CD14-positive monocyte (primary cell): ENCODE measurements at regions not wholly inside any gene's neighbourhood (a gene's known extent, or its start where the extent isn't known, plus 50 kb on each side); places are given as distances from the start of the nearest gene placed in this dataset.

Source experiments
- DNase-seq, 3 donors: peaks; one replicate each; pipeline ENCODE4 v3.0.0-alpha.2; 2011 to 2022
- H2AFZ ChIP-seq: 2 replicates; pipeline ENCODE4 v1.6.0; 2012; ENCODE audit warnings: mild to moderate bottlenecking, low read depth, low read length, inconsistent platforms; ENCODE audit not compliant: insufficient read depth, poor library complexity, severe bottlenecking
- H3K27ac ChIP-seq, 2 donors: 1 replicate in 1 of 2; 2 replicates in 1 of 2; pipeline ENCODE4 v1.5.1; 2012 to 2013; ENCODE audit warnings: low read length in 2 of 2, control low read depth in 1 of 2, inconsistent platforms in 1 of 2, low read depth in 1 of 2, mild to moderate bottlenecking in 1 of 2
- H3K27me3 ChIP-seq, 2 donors: one replicate each; pipeline versions ENCODE4 v1.6.0 to v1.6.1; 2011 to 2013; ENCODE audit warnings: low read length in 2 of 2; ENCODE audit not compliant: control insufficient read depth in 2 of 2, insufficient read depth in 2 of 2
- H3K36me3 ChIP-seq, 2 donors: replicated peaks in 1 of 2; 1 replicate in 1 of 2; 2 replicates in 1 of 2; pipeline versions ENCODE4 v1.5.1 to v1.6.1; 2012 to 2013; ENCODE audit warnings: low read length in 2 of 2, control low read depth in 1 of 2, inconsistent platforms in 1 of 2, mild to moderate bottlenecking in 1 of 2; ENCODE audit not compliant: insufficient read depth in 2 of 2, control insufficient read depth in 1 of 2
- H3K4me1 ChIP-seq, 2 donors: 1 replicate in 1 of 2; 2 replicates in 1 of 2; pipeline versions ENCODE4 v1.5.1 to v1.6.1; 2012 to 2013; ENCODE audit warnings: low read length in 2 of 2, control low read depth in 1 of 2, inconsistent platforms in 1 of 2, mild to moderate bottlenecking in 1 of 2, moderate library complexity in 1 of 2; ENCODE audit not compliant: insufficient read depth in 2 of 2, control insufficient read depth in 1 of 2
- H3K4me2 ChIP-seq: replicated peaks from 2 replicates; pipeline ENCODE3; 2012; ENCODE audit warnings: low read length, moderate library complexity, mild to moderate bottlenecking; ENCODE audit not compliant: poor library complexity, severe bottlenecking; ENCODE audit errors: extremely low read depth
- H3K4me3 ChIP-seq, 3 experiments: fragments of 200-600 bp in 1 of 3; sonication (generic) in 1 of 3; replicated peaks in 1 of 3; 1 replicate in 2 of 3; 2 replicates in 1 of 3; pipeline ENCODE4 v1.5.1; 2011 to 2013; ENCODE audit warnings: low read length in 3 of 3, mild to moderate bottlenecking in 3 of 3, control low read depth in 2 of 3, low read depth in 2 of 3, inconsistent platforms in 1 of 3, moderate library complexity in 1 of 3
- H3K79me2 ChIP-seq: 2 replicates; pipeline ENCODE4 v1.6.0; 2012; ENCODE audit warnings: mild to moderate bottlenecking, control low read depth, inconsistent platforms, low read length, moderate library complexity; ENCODE audit not compliant: insufficient read depth
- H3K9ac ChIP-seq: 2 replicates; pipeline ENCODE4 v1.6.0; 2017; ENCODE audit warnings: low read length, mild to moderate bottlenecking; ENCODE audit not compliant: insufficient read depth, poor library complexity, severe bottlenecking
- H3K9me3 ChIP-seq, 2 donors: replicated peaks in 1 of 2; 1 replicate in 1 of 2; 2 replicates in 1 of 2; pipeline versions ENCODE4 v1.5.1 to v1.6.1; 2012 to 2013; ENCODE audit warnings: low read length in 2 of 2, control low read depth in 1 of 2; ENCODE audit not compliant: control insufficient read depth in 1 of 2, insufficient read depth in 1 of 2
- H4K20me1 ChIP-seq: 2 replicates; pipeline ENCODE4 v1.6.0; 2012; ENCODE audit warnings: mild to moderate bottlenecking, low read length, control low read depth, moderate library complexity; ENCODE audit not compliant: insufficient read depth
- H3K27ac Mint-ChIP-seq, 7 donors: one replicate each; pipeline ENCODE4 v1.8.0; 2020; ENCODE audit warnings: mild to moderate bottlenecking in 7 of 7, mixed read lengths in 7 of 7, moderate library complexity in 6 of 7, inconsistent platforms in 2 of 7
- H3K27me3 Mint-ChIP-seq, 3 donors: one replicate each; pipeline ENCODE4 v1.8.0; 2021 to 2022; ENCODE audit warnings: low read depth in 3 of 3, mild to moderate bottlenecking in 3 of 3, mixed read lengths in 3 of 3, moderate library complexity in 3 of 3, inconsistent platforms in 1 of 3
- H3K36me3 Mint-ChIP-seq, 2 donors: one replicate each; pipeline ENCODE4 v1.8.0; 2020; ENCODE audit warnings: mixed read lengths in 2 of 2, inconsistent platforms in 1 of 2, mild to moderate bottlenecking in 1 of 2
- H3K4me1 Mint-ChIP-seq: one replicate; pipeline ENCODE4 v1.8.0; 2020; ENCODE audit warnings: mild to moderate bottlenecking, mixed read lengths
- H3K4me3 Mint-ChIP-seq, 2 donors: one replicate each; pipeline ENCODE4 v1.8.0; 2020; ENCODE audit warnings: mild to moderate bottlenecking in 2 of 2, mixed read lengths in 2 of 2, moderate library complexity in 1 of 2
- H3K9me3 Mint-ChIP-seq, 7 donors: one replicate each; pipeline ENCODE4 v1.8.0; 2020 to 2022; ENCODE audit warnings: mixed read lengths in 7 of 7, mild to moderate bottlenecking in 6 of 7, moderate library complexity in 6 of 7, inconsistent platforms in 2 of 7
- WGBS: methylation state at CpG from one replicate; pipeline ENCODE4 v1.1.5; 2013; ENCODE audit warnings: missing lambda C conversion rate; ENCODE audit not compliant: insufficient coverage; 5-methylcytosine and 5-hydroxymethylcytosine counted together
- intact Hi-C, 2 donors: fragments of 100-400 bp; cut with micrococcal nuclease; formaldehyde crosslinking; loops; one replicate each; pipeline versions ENCODE4 v1.15.0 to v1.15.1; 2023
- TF ChIP-seq, protein P1 (sequence below): fragments of 200-600 bp; IDR thresholded peaks from one replicate; pipeline ENCODE4 v1.8.0; 2022; ENCODE audit warnings: antibody characterized with exemption, mild to moderate bottlenecking

DNA sequence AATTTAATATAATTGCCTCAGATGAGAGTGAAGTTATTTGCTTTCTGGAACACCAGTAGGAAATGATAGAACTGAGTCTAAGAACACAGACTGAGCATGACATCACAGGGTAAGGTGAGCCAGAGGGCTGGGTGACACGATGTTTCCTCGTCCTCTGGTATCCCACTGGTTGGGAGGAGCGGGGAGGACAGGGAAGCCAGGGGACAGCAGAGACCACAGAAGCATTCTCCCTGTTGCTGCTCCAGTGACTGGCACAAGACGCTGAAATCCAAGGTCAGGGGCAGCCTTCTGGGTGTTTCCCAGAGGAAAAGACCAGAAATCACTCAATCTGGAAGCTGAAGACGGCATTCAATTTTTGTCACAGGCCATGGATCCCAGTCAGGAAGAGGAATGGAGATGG, 363.4 kb upstream of the SOX11 start:
- no peak overlapping the region for H3K4me3 Mint-ChIP-seq
- Histone ChIP-seq H4K20me1 (no peaks in the 10 kb centered on the region), H3K27me3 (no peaks in the 10 kb centered on the region), H3K79me2 (no peaks in the 10 kb centered on the region), H3K4me3 (no peak overlapping the region), H3K9me3 (peaks cover 0 to 4% of the 10 kb centered on the region in 2 donors), H3K27ac (no peak overlapping the region), H3K4me1 (no peaks in the 10 kb centered on the region), H3K4me2 (no peak overlapping the region), H2AFZ (no peak overlapping the region), H3K9ac (no peak overlapping the region), H3K36me3 (no peaks in the 10 kb centered on the region)
- H3K36me3 Mint-ChIP-seq = no peaks in the 10 kb centered on the region
- peaks cover 0 to 19% (median 4%) of the 10 kb centered on the region in 7 donors for H3K9me3 Mint-ChIP-seq
- 71% methylated on average over 4 of the region's 5 CpGs for WGBS
- intact Hi-C loops = no loop called here
- no peaks in the 10 kb centered on the region for H3K4me1 Mint-ChIP-seq
- H3K27ac Mint-ChIP-seq = no peak overlapping the region
- no peak for DNase-seq
- TF ChIP-seq, protein P1, sequence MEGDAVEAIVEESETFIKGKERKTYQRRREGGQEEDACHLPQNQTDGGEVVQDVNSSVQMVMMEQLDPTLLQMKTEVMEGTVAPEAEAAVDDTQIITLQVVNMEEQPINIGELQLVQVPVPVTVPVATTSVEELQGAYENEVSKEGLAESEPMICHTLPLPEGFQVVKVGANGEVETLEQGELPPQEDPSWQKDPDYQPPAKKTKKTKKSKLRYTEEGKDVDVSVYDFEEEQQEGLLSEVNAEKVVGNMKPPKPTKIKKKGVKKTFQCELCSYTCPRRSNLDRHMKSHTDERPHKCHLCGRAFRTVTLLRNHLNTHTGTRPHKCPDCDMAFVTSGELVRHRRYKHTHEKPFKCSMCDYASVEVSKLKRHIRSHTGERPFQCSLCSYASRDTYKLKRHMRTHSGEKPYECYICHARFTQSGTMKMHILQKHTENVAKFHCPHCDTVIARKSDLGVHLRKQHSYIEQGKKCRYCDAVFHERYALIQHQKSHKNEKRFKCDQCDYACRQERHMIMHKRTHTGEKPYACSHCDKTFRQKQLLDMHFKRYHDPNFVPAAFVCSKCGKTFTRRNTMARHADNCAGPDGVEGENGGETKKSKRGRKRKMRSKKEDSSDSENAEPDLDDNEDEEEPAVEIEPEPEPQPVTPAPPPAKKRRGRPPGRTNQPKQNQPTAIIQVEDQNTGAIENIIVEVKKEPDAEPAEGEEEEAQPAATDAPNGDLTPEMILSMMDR = no peak
- peaks cover 0 to 3% (median 2%) of the 10 kb centered on the region in 3 donors for H3K27me3 Mint-ChIP-seq

DNA sequence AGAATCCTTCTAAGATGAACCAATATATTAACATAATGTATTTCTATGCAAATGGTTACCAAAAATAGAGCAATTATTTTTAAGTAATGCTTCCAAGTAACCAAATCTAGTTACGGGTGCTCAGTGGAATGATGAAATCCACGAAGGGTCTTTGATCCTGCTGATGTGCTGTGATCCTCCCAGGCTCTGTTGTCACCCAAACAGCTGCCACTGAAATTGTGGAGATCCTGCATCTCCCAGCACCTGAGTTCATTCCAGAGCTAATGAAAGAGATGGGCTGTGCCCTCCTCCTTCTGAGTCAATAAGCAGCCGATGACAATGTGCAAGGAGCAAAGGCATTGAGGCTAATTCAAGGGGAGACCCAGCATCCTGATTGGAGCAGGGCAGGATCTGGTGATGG, 362.4 kb upstream of the SOX11 start:
- Histone ChIP-seq H4K20me1 (no peaks in the 10 kb centered on the region), H3K4me2 (no peak overlapping the region), H3K27ac (no peak overlapping the region), H3K36me3 (no peaks in the 10 kb centered on the region), H3K4me3 (no peak overlapping the region), H3K79me2 (no peaks in the 10 kb centered on the region), H2AFZ (no peak overlapping the region), H3K9me3 (peaks cover 0 to 4% of the 10 kb centered on the region in 2 donors), H3K4me1 (no peaks in the 10 kb centered on the region), H3K27me3 (no peaks in the 10 kb centered on the region), H3K9ac (no peak overlapping the region)
- Mint-ChIP-seq H3K36me3 (no peaks in the 10 kb centered on the region), H3K27me3 (peaks cover 0 to 3% (median 0%) of the 10 kb centered on the region in 3 donors), H3K9me3 (peaks cover 0 to 19% (median 4%) of the 10 kb centered on the region in 7 donors), H3K27ac (no peak overlapping the region), H3K4me3 (no peak overlapping the region), H3K4me1 (no peaks in the 10 kb centered on the region)
- intact Hi-C loops = no loop called here
- TF ChIP-seq, protein P1 = no peak
- 71% methylated on average over 2 of the region's 3 CpGs for WGBS
- DNase-seq = no peak
